ENCODE measurements at regions not wholly inside any gene's neighbourhood (a gene's known extent, or its start where the extent isn't known, plus 50 kb on each side); places are given as distances from the start of the nearest gene placed in this dataset.

GRCh38 chr19:30272554-30272953 lies 99.6 kb upstream of the ZNF536 start:
- TF ChIP-seq POLR2A (IDR thresholded peaks at IDR 0.05), result no peak
- TF ChIP-seq EP300 (IDR thresholded peaks at IDR 0.05), result no peak
- no peak for TF ChIP-seq POLR2AphosphoS5 (IDR thresholded peaks at IDR 0.05)
